ENCODE measurements at regions not wholly inside any gene's neighbourhood (a gene's known extent, or its start where the extent isn't known, plus 50 kb on each side); places are given as distances from the start of the nearest gene placed in this dataset.

GRCh38 chr2:128775217-128775913 is 456.7 kb upstream of the HS6ST1 start:
- Histone ChIP-seq H3K4me3 (no peak overlapping the region), H3K4me1 (peaks cover 26% of the 10 kb centered on the region), H3K9me3 (replicated peaks) (peaks cover 3% of the 10 kb centered on the region), H3K36me3 (no peaks in the 10 kb centered on the region), H3K27ac (replicated peaks) (peak overlapping the region; percentile 18), H3K27me3 (ENCODE audit: low read depth) (no peaks in the 10 kb centered on the region)
- TF ChIP-seq CTCF (IDR thresholded peaks at IDR 0.05; ENCODE audit: borderline replicate concordance): no peak
- intact Hi-C loops (cut with micrococcal nuclease): no loop called here
- no peak for DNase-seq

GRCh38 chr2:128775914-128776285 is 457.2 kb upstream of the HS6ST1 start:
- peaks cover 26% of the 10 kb centered on the region for H3K4me1 ChIP-seq

GRCh38 chr2:128776461-128777195 is 458.0 kb upstream of the HS6ST1 start:
- Histone ChIP-seq H3K4me3 (no peak overlapping the region), H3K27ac (replicated peaks) (no peak overlapping the region), H3K27me3 (ENCODE audit: low read depth) (no peaks in the 10 kb centered on the region), H3K4me1 (peaks cover 23% of the 10 kb centered on the region), H3K36me3 (no peaks in the 10 kb centered on the region), H3K9me3 (replicated peaks) (peaks cover 3% of the 10 kb centered on the region)
- no peak for TF ChIP-seq CTCF (IDR thresholded peaks at IDR 0.05; ENCODE audit: borderline replicate concordance)
- DNase-seq: no peak
- intact Hi-C loops (cut with micrococcal nuclease): no loop called here

More at GRCh38 chr2:128775914-128776285, 457.2 kb upstream of the HS6ST1 start:
- no peak overlapping the region for H3K4me3 ChIP-seq
- intact Hi-C loops (cut with micrococcal nuclease): no loop called here
- TF ChIP-seq CTCF (IDR thresholded peaks at IDR 0.05; ENCODE audit: borderline replicate concordance): no peak
- H3K9me3 ChIP-seq (replicated peaks): peaks cover 3% of the 10 kb centered on the region
- H3K27ac ChIP-seq (replicated peaks): no peak overlapping the region
- H3K36me3 ChIP-seq: no peaks in the 10 kb centered on the region
- no peaks in the 10 kb centered on the region for H3K27me3 ChIP-seq (ENCODE audit: low read depth)
- no peak for DNase-seq

- TF ChIP-seq CTCF (IDR thresholded peaks at IDR 0.05; ENCODE audit: borderline replicate concordance): no peak
- Histone ChIP-seq H3K27me3 (ENCODE audit: low read depth) (no peaks in the 10 kb centered on the region), H3K27ac (replicated peaks) (no peak overlapping the region), H3K4me3 (no peak overlapping the region), H3K9me3 (replicated peaks) (peaks cover 3% of the 10 kb centered on the region), H3K4me1 (peaks cover 23% of the 10 kb centered on the region), H3K36me3 (no peaks in the 10 kb centered on the region)
- intact Hi-C loops (cut with micrococcal nuclease): no loop called here
- DNase-seq: no peak
Observed at GRCh38 chr2:128777196-128778035, 458.7 kb upstream of the HS6ST1 start.

- DNase-seq: no peak
- H3K27me3 ChIP-seq (ENCODE audit: low read depth): peaks cover 11% of the 10 kb centered on the region
- H3K36me3 ChIP-seq: no peaks in the 10 kb centered on the region
- no peak overlapping the region for H3K27ac ChIP-seq (replicated peaks)
- intact Hi-C loops (cut with micrococcal nuclease): no loop called here
- TF ChIP-seq CTCF (IDR thresholded peaks at IDR 0.05; ENCODE audit: borderline replicate concordance): no peak
- peaks cover 20% of the 10 kb centered on the region for H3K4me1 ChIP-seq
- H3K9me3 ChIP-seq (replicated peaks): peaks cover 3% of the 10 kb centered on the region
- H3K4me3 ChIP-seq: no peak overlapping the region
Observed at GRCh38 chr2:128778843-128779242, 460.2 kb upstream of the HS6ST1 start.

Measured in left ventricle myocardium inferior (tissue), 1 donor.